Sigmoid colon (tissue), 6 donors: ENCODE measurements at regions not wholly inside any gene's neighbourhood (a gene's known extent, or its start where the extent isn't known, plus 50 kb on each side); places are given as distances from the start of the nearest gene placed in this dataset.

Experiments used
- DNase-seq: peaks from one replicate; pipeline ENCODE4 v3.0.0-alpha.2; 2019
- H3K27ac ChIP-seq, 4 donors: fragments of 200-600 bp; sonication (generic); one replicate each; pipeline ENCODE4 v1.5.1; 2016 to 2019; ENCODE audit warnings: mild to moderate bottlenecking in 1 of 4
- H3K27me3 ChIP-seq, 3 donors: fragments of 200-600 bp; sonication (generic); one replicate each; pipeline ENCODE4 v1.5.1; 2019; ENCODE audit warnings: mild to moderate bottlenecking in 1 of 3
- H3K36me3 ChIP-seq, 4 donors: fragments of 200-600 bp; sonication (generic); one replicate each; pipeline ENCODE4 v1.5.1; 2016 to 2019
- H3K4me1 ChIP-seq, 4 donors: fragments of 200-600 bp; sonication (generic); one replicate each; pipeline ENCODE4 v1.5.1; 2017 to 2019
- H3K4me3 ChIP-seq, 4 donors: fragments of 200-600 bp; sonication (generic); one replicate each; pipeline ENCODE4 v1.5.1; 2017 to 2019; ENCODE audit warnings: mild to moderate bottlenecking in 2 of 4, moderate library complexity in 1 of 4
- H3K9me3 ChIP-seq, 4 donors: fragments of 200-600 bp in 3 of 4; sonication (generic) in 3 of 4; one replicate each; pipeline versions ENCODE4 v1.5.1 to v1.6.1; 2013 to 2019
- EP300 ChIP-seq, 4 donors: sonication (generic); formaldehyde crosslinking; IDR thresholded peaks; one replicate each; pipeline ENCODE4 v1.6.1; 2017; ENCODE audit warnings: antibody characterized with exemption in 4 of 4
- POLR2A ChIP-seq, 2 donors: fragments of 450-650 bp; IDR thresholded peaks; one replicate each; pipeline ENCODE4 v1.6.1; 2016; ENCODE audit warnings: antibody characterized with exemption in 2 of 2, mild to moderate bottlenecking in 2 of 2, moderate library complexity in 2 of 2
- POLR2AphosphoS5 ChIP-seq, 4 donors: sonication (generic); formaldehyde crosslinking; IDR thresholded peaks; one replicate each; pipeline ENCODE4 v1.6.1; 2017; ENCODE audit warnings: antibody characterized with exemption in 4 of 4
- WGBS, 2 donors: extraction: QIAGEN DNeasy Blood & Tissue Kit; methylation state at CpG; one replicate each; pipeline ENCODE4 v1.1.7; 2013; 5-methylcytosine and 5-hydroxymethylcytosine counted together
- intact Hi-C: fragments of 100-400 bp; cut with DNase I; formaldehyde crosslinking; loops from one replicate; pipeline ENCODE4 v1.15.1; 2023
- TF ChIP-seq, protein P1 (sequence below), 4 experiments: fragments of 450-650 bp in 3 of 4; fragments of 200-600 bp in 1 of 4; IDR thresholded peaks; one replicate each; pipeline ENCODE4 v1.5.1; 2016 to 2019; ENCODE audit warnings: antibody characterized with exemption in 4 of 4, mild to moderate bottlenecking in 3 of 4, moderate library complexity in 2 of 4
- donor health status: healthy with polysubstance abuse.
- donor health status: healthy.

DNA sequence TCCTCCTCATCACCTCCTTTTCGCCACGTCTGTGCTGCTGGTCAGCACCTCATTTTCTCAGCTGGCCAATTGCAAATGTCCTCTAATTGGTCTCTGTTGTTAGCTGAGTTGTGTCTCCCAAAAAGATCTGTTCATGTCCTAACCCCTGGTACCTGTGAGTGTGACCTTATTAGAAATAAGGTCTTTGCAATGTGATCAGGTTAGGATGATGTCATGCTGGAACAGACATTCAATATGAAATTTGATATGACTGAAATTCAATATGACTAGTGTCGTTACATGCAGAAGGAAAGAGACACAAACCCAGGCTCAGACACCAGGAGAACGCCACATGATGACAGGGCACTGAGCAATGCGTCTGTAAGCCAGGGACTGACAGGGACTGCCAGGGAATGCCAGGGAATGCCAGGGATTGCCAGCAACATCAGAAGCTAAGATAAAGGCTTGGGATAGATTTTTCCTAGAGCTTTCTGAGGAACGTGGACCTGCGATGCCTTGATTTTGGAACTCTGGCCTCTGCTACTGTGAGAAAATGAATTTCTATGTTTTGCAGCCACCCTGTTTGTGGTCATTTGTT is 77.5 kb upstream of the CXCL12 start:
- no peak overlapping the region for H3K4me3 ChIP-seq
- TF ChIP-seq, protein P1, sequence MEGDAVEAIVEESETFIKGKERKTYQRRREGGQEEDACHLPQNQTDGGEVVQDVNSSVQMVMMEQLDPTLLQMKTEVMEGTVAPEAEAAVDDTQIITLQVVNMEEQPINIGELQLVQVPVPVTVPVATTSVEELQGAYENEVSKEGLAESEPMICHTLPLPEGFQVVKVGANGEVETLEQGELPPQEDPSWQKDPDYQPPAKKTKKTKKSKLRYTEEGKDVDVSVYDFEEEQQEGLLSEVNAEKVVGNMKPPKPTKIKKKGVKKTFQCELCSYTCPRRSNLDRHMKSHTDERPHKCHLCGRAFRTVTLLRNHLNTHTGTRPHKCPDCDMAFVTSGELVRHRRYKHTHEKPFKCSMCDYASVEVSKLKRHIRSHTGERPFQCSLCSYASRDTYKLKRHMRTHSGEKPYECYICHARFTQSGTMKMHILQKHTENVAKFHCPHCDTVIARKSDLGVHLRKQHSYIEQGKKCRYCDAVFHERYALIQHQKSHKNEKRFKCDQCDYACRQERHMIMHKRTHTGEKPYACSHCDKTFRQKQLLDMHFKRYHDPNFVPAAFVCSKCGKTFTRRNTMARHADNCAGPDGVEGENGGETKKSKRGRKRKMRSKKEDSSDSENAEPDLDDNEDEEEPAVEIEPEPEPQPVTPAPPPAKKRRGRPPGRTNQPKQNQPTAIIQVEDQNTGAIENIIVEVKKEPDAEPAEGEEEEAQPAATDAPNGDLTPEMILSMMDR (IDR thresholded peaks at IDR 0.05), result no peak
- TF ChIP-seq POLR2A (IDR thresholded peaks at IDR 0.05) (no peak), EP300 (IDR thresholded peaks at IDR 0.05) (no peak), POLR2AphosphoS5 (IDR thresholded peaks at IDR 0.05) (no peak)
- 83 to 87% methylated on average over 7 of the region's 7 CpGs for WGBS, 2 donors
- intact Hi-C loops, result no loop called here
- H3K4me1 ChIP-seq, result peaks cover 0 to 13% (median 4%) of the 10 kb centered on the region in 4 donors
- H3K27ac ChIP-seq, result no peak overlapping the region
- no peaks in the 10 kb centered on the region for H3K36me3 ChIP-seq
- no peaks in the 10 kb centered on the region for H3K9me3 ChIP-seq
- H3K27me3 ChIP-seq, result no peaks in the 10 kb centered on the region
- DNase-seq, result no peak

DNA sequence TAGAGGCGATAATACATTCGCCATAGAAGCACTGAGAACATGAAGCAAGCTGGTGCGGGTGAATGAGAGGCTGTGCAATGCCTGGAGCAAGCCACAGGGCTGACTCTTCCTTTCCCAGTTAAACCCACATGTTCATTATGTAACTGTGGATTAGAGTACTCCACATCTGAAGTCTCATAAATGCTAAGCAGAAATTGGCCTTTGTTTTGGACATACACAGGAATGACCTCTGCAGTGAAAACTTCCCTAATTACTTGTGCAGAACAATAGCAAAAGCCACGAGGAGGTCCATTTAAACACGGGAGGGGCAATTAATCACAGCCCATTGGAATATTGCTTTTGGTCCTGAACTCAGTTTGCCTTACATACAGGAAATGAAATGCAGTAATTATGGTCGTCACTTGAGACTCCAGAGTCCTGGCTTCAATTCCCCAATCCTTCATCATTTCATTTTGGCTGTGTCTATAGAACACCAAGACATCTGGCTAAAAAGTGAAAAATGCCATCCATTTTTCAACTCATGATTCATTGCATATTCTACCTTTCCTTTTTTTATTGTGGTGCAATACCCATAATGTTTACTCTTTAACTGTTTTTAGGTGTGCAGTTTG is 78.7 kb upstream of the CXCL12 start:
- Histone ChIP-seq H3K27ac (no peak overlapping the region), H3K27me3 (peaks cover 0 to 8% (median 0%) of the 10 kb centered on the region in 3 donors), H3K4me1 (peaks cover 0 to 13% (median 4%) of the 10 kb centered on the region in 4 donors), H3K9me3 (no peaks in the 10 kb centered on the region), H3K36me3 (no peaks in the 10 kb centered on the region), H3K4me3 (no peak overlapping the region)
- TF ChIP-seq, protein P1 (IDR thresholded peaks at IDR 0.05), result no peak
- TF ChIP-seq EP300 (IDR thresholded peaks at IDR 0.05), result no peak
- no peak for TF ChIP-seq POLR2AphosphoS5 (IDR thresholded peaks at IDR 0.05)
- TF ChIP-seq POLR2A (IDR thresholded peaks at IDR 0.05), result no peak
- no peak for DNase-seq
- intact Hi-C loops, result no loop called here
- WGBS, 2 donors, result 47 to 60% methylated on average over 6 of the region's 6 CpGs

DNA sequence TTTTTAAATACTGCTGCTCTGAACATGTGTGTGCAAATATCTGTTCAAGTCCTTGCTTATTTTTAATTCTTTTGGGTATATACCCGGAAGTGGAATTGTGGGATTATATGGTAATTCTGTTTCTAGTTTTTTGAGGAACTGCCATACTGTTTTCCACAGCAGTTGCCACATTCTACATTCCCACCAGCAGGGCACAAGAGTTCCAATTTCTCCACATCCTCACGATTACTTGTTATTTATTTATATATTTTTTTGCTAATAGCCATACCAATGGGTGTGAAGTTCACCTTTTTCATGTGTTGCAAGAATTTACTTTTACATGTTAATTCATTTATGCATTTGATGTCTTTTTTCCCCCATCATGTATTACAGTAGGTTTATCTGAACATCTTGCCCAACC is 79.6 kb upstream of the CXCL12 start:
- H3K4me1 ChIP-seq, result peaks cover 0 to 12% (median 4%) of the 10 kb centered on the region in 4 donors
- WGBS, 2 donors, result 41 to 43% methylated on average over 2 of the region's 2 CpGs
- H3K9me3 ChIP-seq, result no peaks in the 10 kb centered on the region
- no peak for DNase-seq
- no peak overlapping the region for H3K27ac ChIP-seq
- peaks cover 0 to 8% (median 0%) of the 10 kb centered on the region in 3 donors for H3K27me3 ChIP-seq
- no peaks in the 10 kb centered on the region for H3K36me3 ChIP-seq
- H3K4me3 ChIP-seq, result no peak overlapping the region
- intact Hi-C loops, result no loop called here
- TF ChIP-seq EP300 (IDR thresholded peaks at IDR 0.05) (no peak), POLR2A (IDR thresholded peaks at IDR 0.05) (no peak), POLR2AphosphoS5 (IDR thresholded peaks at IDR 0.05) (no peak)
- TF ChIP-seq, protein P1 (IDR thresholded peaks at IDR 0.05), result no peak

DNA sequence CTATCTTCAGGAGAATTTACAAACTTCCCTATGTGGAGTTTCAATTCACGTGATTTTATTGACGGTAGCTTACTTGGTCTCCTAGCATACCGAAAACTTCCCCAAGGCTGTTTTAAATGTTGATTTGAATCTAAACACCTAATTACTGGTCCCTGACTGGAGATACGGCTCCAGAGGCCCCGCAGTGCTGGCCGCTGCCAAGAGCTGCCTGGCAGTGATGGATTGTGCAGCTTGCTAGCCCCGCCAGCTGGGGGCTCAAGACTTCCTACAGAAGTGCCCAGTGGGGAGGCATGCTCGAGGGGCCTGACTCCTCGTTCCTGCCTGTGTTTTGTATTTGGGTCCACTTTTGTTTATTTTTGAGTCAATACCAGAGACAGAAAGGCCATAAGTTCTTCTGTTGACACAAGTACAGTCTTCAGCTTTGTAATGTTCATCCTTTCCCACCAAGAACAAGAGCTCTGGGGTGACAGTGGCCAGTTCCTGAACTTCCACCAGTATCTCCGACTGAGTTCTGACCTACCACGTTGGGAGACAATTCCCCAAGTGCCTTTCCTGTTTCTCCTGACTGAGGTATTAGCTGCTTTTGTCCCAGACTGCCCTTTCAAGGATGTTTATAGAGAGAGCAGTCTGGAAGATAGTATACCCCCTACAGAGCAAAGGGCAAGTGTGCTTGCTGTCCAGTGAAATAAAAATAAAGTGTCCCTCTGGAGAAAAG is 80.7 kb upstream of the CXCL12 start:
- Histone ChIP-seq H3K27ac (no peak overlapping the region), H3K27me3 (peaks cover 0 to 8% (median 0%) of the 10 kb centered on the region in 3 donors), H3K36me3 (no peaks in the 10 kb centered on the region), H3K9me3 (no peaks in the 10 kb centered on the region), H3K4me1 (peaks cover 0 to 8% (median 3%) of the 10 kb centered on the region in 4 donors), H3K4me3 (no peak overlapping the region)
- intact Hi-C loops, result no loop called here
- no peak for TF ChIP-seq EP300 (IDR thresholded peaks at IDR 0.05)
- no peak for DNase-seq
- 46 to 68% methylated on average over 11 of the region's 11 CpGs for WGBS, 2 donors

DNA sequence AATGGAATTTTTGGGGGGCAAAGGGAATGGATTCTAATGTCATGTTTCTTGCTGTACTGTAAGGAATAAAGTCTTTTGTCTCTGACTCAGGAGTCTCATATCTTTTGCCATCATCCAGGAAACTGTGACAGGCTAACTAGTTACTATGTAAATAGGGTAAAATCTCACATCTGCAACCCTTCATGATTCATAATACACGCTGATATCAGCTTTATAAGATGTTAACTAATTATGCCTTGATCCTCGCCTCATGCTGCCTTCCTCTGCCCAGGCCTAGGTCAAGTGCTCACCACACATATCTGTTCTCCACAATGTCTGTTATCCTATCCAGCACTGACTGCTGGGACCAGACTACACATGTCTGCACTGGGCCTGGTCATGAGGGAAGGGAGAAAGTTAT is 81.3 kb upstream of the CXCL12 start:
- H3K4me3 ChIP-seq, result no peak overlapping the region
- peaks cover 0 to 8% (median 0%) of the 10 kb centered on the region in 3 donors for H3K27me3 ChIP-seq
- H3K9me3 ChIP-seq, result no peaks in the 10 kb centered on the region
- no peaks in the 10 kb centered on the region for H3K36me3 ChIP-seq
- intact Hi-C loops, result no loop called here
- H3K27ac ChIP-seq, result no peak overlapping the region
- H3K4me1 ChIP-seq, result peaks cover 0 to 8% (median 3%) of the 10 kb centered on the region in 4 donors
- DNase-seq, result no peak
- TF ChIP-seq POLR2A (IDR thresholded peaks at IDR 0.05) (no peak), POLR2AphosphoS5 (IDR thresholded peaks at IDR 0.05) (no peak)
- WGBS, 2 donors, result 72 to 83% methylated on average over 2 of the region's 2 CpGs
